HG03575 (cell line): ENCODE measurements at regions not wholly inside any gene's neighbourhood (a gene's known extent, or its start where the extent isn't known, plus 50 kb on each side); places are given as distances from the start of the nearest gene placed in this dataset.
"Not testable (repeated sequence)": the region's sequence is repeated elsewhere in the genome, so short reads cannot be mapped to it uniquely, and the experiment has no call there.

Experiments used
- ATAC-seq: cut with Tn5 transposase; IDR thresholded peaks from one replicate; pipeline ENCODE4 v1.9.1; 2021; ENCODE audit not compliant: unreplicated experiment, insufficient number of reproducible peaks, low FRiP score; ENCODE audit errors: extremely low read depth

DNA sequence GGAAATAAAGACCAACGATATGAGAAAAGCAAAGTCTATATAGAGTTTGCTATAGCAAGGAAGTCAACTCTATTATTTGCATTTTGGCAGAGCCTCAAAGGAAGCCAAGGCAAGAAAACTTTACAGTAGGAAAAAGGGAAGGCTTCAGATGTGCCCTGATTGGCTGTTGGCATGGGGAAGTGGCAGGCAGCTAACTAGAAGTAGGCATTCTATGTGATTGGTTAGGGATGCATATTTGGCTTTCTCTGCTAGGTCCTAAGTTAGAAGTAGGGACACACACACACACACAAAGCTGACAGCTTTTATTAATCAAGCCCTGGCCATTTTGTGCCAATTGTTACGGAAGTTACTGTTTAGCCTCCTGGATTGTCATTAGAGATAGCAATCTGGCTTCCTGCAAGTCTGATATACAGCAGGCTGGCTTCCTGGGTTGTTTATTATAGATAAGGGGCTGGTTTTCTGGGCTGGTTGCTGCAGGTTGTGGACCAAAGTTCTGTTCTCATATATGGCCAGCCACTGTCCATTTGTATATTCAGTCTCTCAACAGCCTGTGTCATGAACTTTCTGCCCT lies 308.1 kb upstream of the GRAMD2B start:
- ATAC-seq, result no peak

GRCh38 chr5:126117044-126117443 lies 306.2 kb upstream of the GRAMD2B start:
- ATAC-seq, result no peak

DNA sequence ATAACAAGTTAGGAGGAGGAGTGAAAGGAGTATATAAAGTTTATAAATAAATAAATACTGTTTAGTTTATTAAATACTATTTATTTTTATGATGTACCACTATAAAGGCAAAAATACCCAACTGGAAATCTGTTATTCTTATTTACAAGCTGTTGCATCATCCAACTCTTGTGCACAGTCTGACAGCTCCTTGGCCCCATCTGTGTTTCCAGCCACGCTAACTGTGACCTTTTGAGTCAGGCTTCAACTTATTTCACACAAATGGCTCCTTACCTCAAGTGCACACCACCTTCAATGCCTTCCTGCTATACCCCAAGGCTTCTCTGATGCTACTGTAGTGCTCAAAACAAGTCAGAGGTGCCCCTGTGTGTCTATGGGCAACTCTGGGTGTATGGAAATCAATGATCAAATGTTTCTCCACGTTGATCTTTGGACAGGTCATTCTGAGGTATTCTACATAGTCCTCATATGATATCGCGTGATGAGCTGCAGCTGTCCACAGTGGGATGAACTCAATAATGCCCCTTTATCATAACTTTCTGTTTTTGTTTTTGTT lies 303.2 kb upstream of the GRAMD2B start:
- no peak for ATAC-seq

DNA sequence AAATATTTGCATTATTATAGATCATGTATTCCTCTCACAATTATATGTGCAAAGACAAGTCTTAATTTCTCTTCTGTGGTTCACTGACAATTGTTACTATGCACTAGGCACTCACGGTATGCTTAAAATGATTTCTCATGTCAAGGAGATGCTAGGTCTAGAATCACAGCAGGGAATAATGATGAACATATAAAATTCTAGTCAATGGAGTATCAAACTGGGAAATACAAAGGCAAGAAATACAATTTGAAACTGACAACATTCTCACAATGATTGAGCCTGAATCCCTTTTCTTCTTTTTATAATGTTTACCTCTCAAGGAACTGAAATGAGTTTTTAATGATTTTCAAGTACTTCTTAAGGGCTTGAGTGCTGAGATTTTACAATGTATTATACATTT lies 302.3 kb upstream of the GRAMD2B start:
- ATAC-seq, result no peak

- ATAC-seq, result no peak
Measured at GRCh38 chr5:126122942-126123341, 300.3 kb upstream of the GRAMD2B start.

GRCh38 chr5:126124706-126125345 lies 298.4 kb upstream of the GRAMD2B start:
- no peak for ATAC-seq

DNA sequence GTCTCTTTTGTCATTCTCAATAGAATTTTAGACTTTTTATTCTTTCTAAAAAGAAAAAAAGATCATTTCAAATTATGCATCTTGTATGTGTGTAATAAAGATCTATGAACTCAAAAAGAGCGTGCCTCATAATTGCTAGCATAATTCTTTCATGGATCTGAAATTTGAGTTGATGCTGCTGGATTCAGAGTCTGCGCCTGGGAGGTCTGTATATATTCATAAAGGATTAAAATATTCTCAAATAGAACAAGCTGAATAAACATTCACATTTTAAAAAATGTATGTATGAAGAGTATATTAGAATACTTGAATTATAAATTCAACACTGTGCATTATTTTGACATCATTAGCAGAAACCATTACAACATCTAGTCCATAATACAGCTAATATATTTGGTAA lies 297.8 kb upstream of the GRAMD2B start:
- ATAC-seq, result no peak

GRCh38 chr5:126126574-126126973 lies 296.6 kb upstream of the GRAMD2B start:
- no peak for ATAC-seq

GRCh38 chr5:126127371-126127770 lies 295.8 kb upstream of the GRAMD2B start:
- not testable (repeated sequence) for ATAC-seq

- ATAC-seq, result no peak
Measured at GRCh38 chr5:126129431-126129830, 293.8 kb upstream of the GRAMD2B start.

- no peak for ATAC-seq
Measured at GRCh38 chr5:126133424-126133823, 289.8 kb upstream of the GRAMD2B start.

DNA sequence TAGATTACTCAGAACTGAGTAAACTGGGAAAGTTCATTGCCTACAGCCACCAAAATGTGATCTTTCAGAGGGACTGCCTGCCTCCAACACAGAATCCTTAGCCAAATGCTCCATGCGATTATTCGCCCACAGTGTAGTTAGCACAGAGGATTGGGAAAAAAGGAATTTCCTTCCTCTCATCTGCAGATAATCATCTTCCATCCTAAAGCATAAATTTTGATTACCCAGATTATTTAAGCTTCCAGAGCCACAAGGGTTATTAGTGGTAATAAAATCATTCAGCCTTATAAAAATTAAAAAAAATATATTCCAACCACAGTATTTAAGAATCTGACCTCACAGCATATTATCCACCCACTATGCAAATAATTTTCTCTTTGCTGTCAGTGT lies 285.3 kb upstream of the GRAMD2B start:
- ATAC-seq, result no peak

DNA sequence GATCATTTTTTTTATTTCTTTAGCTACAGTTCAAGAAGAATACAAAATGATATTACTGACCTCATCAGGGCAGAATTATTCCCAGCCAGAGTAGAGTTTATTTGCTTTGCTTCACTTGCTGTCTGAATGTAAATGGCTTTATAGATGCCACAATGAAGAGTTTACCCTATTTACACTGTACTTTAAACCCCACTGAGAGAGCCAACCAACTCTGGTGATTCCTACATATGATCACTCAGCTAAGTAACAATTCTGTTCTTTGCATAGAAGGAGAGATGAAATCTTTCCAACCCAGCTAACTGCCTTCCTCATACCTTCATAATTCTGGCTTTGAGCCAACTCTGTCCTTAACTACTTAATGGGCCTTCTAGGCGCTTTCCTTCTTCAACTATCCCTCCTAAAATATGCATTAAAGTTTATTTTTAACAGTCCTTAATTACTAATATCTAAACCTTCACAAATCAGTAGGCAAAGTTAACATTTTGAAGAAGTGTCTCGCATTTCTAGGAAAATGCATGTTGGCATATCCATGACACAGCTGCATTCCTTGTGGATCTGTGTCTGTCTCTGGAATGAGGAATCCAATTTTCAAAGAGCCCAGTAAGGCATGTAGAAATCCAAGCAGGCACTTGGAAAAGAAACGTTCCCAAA lies 284.8 kb upstream of the GRAMD2B start:
- no peak for ATAC-seq

DNA sequence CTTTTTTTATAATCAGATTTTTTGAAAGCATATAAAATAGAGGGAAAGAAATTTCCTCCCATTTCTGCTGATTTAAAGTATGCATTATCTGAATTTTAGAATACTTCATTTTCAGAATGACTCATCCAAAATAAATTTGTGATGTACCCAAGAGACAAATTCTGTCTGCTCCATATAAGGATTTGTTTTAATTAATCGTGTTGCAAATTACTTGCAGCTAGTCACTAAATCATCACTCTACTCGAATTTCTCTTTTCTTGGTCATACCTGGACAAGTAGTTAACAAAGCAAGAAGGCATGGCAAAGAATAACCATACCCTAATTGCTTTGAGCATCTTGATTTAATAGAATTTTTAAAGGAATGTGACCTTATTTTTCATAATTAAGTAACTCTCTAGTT lies 284.1 kb upstream of the GRAMD2B start:
- ATAC-seq, result no peak

- no peak for ATAC-seq
Measured at GRCh38 chr5:126139773-126140172, 283.4 kb upstream of the GRAMD2B start.

- ATAC-seq, result no peak
Measured at GRCh38 chr5:126143622-126144021, 279.6 kb upstream of the GRAMD2B start.

- not testable (repeated sequence) for ATAC-seq
Measured at GRCh38 chr5:126150319-126150718, 272.9 kb upstream of the GRAMD2B start.

GRCh38 chr5:126155298-126155697 lies 267.9 kb upstream of the GRAMD2B start:
- not testable (repeated sequence) for ATAC-seq

DNA sequence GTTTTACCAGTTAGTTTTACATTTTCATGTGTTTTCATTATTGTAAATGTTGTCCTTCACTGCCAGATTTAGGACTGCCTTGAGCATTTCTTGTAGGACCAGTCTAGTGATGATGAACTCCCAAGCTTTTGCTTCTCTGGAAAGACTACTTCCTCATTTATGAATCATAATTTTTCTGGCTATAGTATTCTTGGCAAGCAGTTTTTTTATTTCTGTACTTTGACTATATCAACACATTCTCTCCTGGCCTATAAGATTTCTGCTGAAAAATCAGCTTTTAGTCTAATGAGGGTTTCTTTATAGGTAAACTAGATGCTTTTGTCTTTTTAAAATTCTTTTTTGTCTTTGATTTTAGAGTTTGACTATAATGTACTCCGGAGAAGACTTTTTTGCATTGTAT lies 256.8 kb upstream of the GRAMD2B start:
- no peak for ATAC-seq

DNA sequence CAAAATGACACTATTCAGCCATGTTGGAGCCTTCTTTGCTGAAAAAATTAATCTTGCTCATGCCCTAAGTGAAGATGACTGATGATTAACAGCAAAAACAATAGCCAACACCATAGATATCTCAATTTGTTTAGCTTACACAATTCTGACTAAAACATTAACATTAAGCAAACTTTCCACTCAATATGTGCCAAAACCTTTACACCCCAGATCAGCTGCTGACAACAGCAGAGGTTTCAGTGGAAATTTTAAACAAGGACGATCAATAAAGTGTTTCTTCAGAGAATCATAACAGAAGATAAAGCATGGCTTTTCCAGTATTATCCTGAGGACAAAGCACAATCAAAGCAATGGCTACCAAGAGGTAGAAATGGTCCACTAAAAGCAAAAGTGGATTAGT lies 254.4 kb upstream of the GRAMD2B start:
- no peak for ATAC-seq
